IMR-90 (cell line): ENCODE measurements at regions not wholly inside any gene's neighbourhood (a gene's known extent, or its start where the extent isn't known, plus 50 kb on each side); places are given as distances from the start of the nearest gene placed in this dataset.

ENCODE experiments used
- ATAC-seq: fragments of 200-7000 bp; cut with Tn5 transposase; 2 replicates; pipeline ENCODE4 v1.9.1; 2020; ENCODE audit warnings: low read depth, mild to moderate bottlenecking, moderate library complexity
- BruUV-seq: library from RNA; stranded (reverse); fragments of 400-500 nt; replicated peaks from 2 replicates; lab custom pipeline; 2021; lab: Mats Ljungman, UMichigan
- CTCF ChIA-PET: fragments of 300-600 bp; formaldehyde crosslinking; extraction: SDS; loops from one replicate; lab custom pipeline; 2021; ENCODE audit warnings: antibody characterized with exemption; lab: Yijun Ruan, JAX
- POLR2A ChIA-PET: fragments of 300-600 bp; sonication (Branson Sonifier 250); formaldehyde crosslinking; loops from one replicate; lab custom pipeline; 2022; ENCODE audit warnings: antibody characterized with exemption; ENCODE audit not compliant: unreplicated experiment; lab: Charles Lee
- DNase-seq: peaks from one replicate; pipeline ENCODE4 v3.0.0; 2013
- H2AFZ ChIP-seq: replicated peaks from 2 replicates; pipeline ENCODE3; 2013; ENCODE audit warnings: low read length, mild to moderate bottlenecking; ENCODE audit not compliant: poor library complexity
- H2AK5ac ChIP-seq: 2 replicates; pipeline ENCODE4 v1.6.1; 2013; ENCODE audit warnings: low read depth, low read length, inconsistent platforms
- H2AK9ac ChIP-seq: replicated peaks from 2 replicates; pipeline ENCODE3; 2013; ENCODE audit warnings: mild to moderate bottlenecking, low read depth, low read length, moderate library complexity; ENCODE audit not compliant: poor library complexity
- H2BK120ac ChIP-seq: 2 replicates; pipeline ENCODE4 v1.6.1; 2013; ENCODE audit warnings: low read depth, low read length, inconsistent platforms
- H2BK15ac ChIP-seq: 3 replicates; pipeline ENCODE4 v1.6.1; 2013; ENCODE audit warnings: low read depth, low read length, inconsistent platforms
- H2BK20ac ChIP-seq: 2 replicates; pipeline ENCODE4 v1.6.1; 2013; ENCODE audit warnings: low read depth, mild to moderate bottlenecking, inconsistent platforms, low read length, moderate library complexity
- H2BK5ac ChIP-seq: 2 replicates; pipeline ENCODE4 v1.6.1; 2013; ENCODE audit warnings: mild to moderate bottlenecking, low read depth, low read length, inconsistent platforms; ENCODE audit not compliant: poor library complexity, severe bottlenecking
- H3K14ac ChIP-seq: replicated peaks from 2 replicates; pipeline ENCODE4 v1.6.1; 2013; ENCODE audit warnings: low read depth, low read length, inconsistent platforms
- H3K18ac ChIP-seq: 2 replicates; pipeline ENCODE4 v1.6.1; 2013; ENCODE audit warnings: low read depth, low read length, control low read depth
- H3K23ac ChIP-seq: 2 replicates; pipeline ENCODE4 v1.6.1; 2013; ENCODE audit warnings: low read depth, low read length, inconsistent platforms
- H3K27ac ChIP-seq: 2 replicates; pipeline ENCODE4 v1.5.1; 2013; ENCODE audit warnings: mild to moderate bottlenecking, control low read depth, low read length; ENCODE audit not compliant: insufficient read depth
- H3K27me3 ChIP-seq: 2 replicates; pipeline ENCODE4 v1.6.1; 2013; ENCODE audit warnings: low read length; ENCODE audit not compliant: control insufficient read depth, insufficient read depth
- H3K36me3 ChIP-seq: 2 replicates; pipeline ENCODE4 v1.6.1; 2013; ENCODE audit warnings: low read length, mixed read lengths; ENCODE audit not compliant: control insufficient read depth, insufficient read depth
- H3K4ac ChIP-seq: 2 replicates; pipeline ENCODE4 v1.6.1; 2013; ENCODE audit warnings: low read depth, low read length, inconsistent platforms
- H3K4me1 ChIP-seq: 2 replicates; pipeline ENCODE4 v1.6.1; 2013; ENCODE audit warnings: low read length, mixed read lengths; ENCODE audit not compliant: control insufficient read depth, insufficient read depth
- H3K4me2 ChIP-seq: 2 replicates; pipeline ENCODE4 v1.6.1; 2013; ENCODE audit warnings: low read depth, mild to moderate bottlenecking, control low read depth, low read length, moderate library complexity
- H3K4me3 ChIP-seq: 2 replicates; pipeline ENCODE4 v1.5.1; 2013; ENCODE audit warnings: low read depth, mild to moderate bottlenecking, control low read depth, low read length, moderate library complexity; ENCODE audit not compliant: insufficient read depth
- H3K56ac ChIP-seq: 2 replicates; pipeline ENCODE4 v1.6.1; 2013; ENCODE audit warnings: low read length, inconsistent platforms; ENCODE audit not compliant: insufficient read depth; ENCODE audit errors: extremely low read depth
- H3K79me1 ChIP-seq, 2 experiments: 2 replicates each; pipeline ENCODE4 v1.6.1; 2013; ENCODE audit warnings: low read length in 2 of 2, inconsistent platforms in 1 of 2, low read depth in 1 of 2
- H3K9ac ChIP-seq: 2 replicates; pipeline ENCODE4 v1.6.1; 2013; ENCODE audit warnings: low read depth, low read length, control low read depth
- H3K9me1 ChIP-seq: 2 replicates; pipeline ENCODE4 v1.6.1; 2013; ENCODE audit warnings: low read length, inconsistent platforms; ENCODE audit not compliant: insufficient read depth
- H3K9me3 ChIP-seq: 2 replicates; pipeline ENCODE4 v1.6.1; 2013; ENCODE audit warnings: low read length; ENCODE audit not compliant: control insufficient read depth, insufficient read depth
- H4K20me1 ChIP-seq: 2 replicates; pipeline ENCODE4 v1.6.1; 2013; ENCODE audit warnings: low read length, inconsistent platforms; ENCODE audit not compliant: insufficient read depth
- H4K5ac ChIP-seq: 2 replicates; pipeline ENCODE4 v1.6.1; 2013; ENCODE audit warnings: mild to moderate bottlenecking, low read depth, low read length, control low read depth
- H4K8ac ChIP-seq, 2 experiments: 2 replicates each; pipeline ENCODE4 v1.6.1; 2013; ENCODE audit warnings: low read depth in 2 of 2, low read length in 2 of 2, control low read depth in 1 of 2, inconsistent platforms in 1 of 2
- H4K91ac ChIP-seq: 2 replicates; pipeline ENCODE4 v1.6.1; 2013; ENCODE audit warnings: low read depth, low read length, inconsistent platforms; ENCODE audit not compliant: insufficient read depth
- CEBPB ChIP-seq: IDR thresholded peaks from 2 replicates; pipeline ENCODE4 v1.6.1; 2012; ENCODE audit warnings: low read depth, low read length, improper control_type of control experiment
- CHD1 ChIP-seq: IDR thresholded peaks from 2 replicates; pipeline ENCODE4 v1.6.1; 2012; ENCODE audit warnings: low read depth, low read length, improper control_type of control experiment
- CTCF ChIP-seq: conservative IDR thresholded peaks from 2 replicates; pipeline ENCODE4 v1.5.1; 2012; ENCODE audit warnings: mild to moderate bottlenecking, low read depth, low read length, improper control_type of control experiment
- MAFK ChIP-seq: IDR thresholded peaks from 2 replicates; pipeline ENCODE4 v1.6.1; 2012; ENCODE audit warnings: low read depth, low read length, improper control_type of control experiment
- MXI1 ChIP-seq: IDR thresholded peaks from 2 replicates; pipeline ENCODE4 v1.6.1; 2012; ENCODE audit warnings: low read depth, mild to moderate bottlenecking, low read length, moderate library complexity, borderline replicate concordance
- RCOR1 ChIP-seq: IDR thresholded peaks from 2 replicates; pipeline ENCODE4 v1.6.1; 2012; ENCODE audit warnings: mild to moderate bottlenecking, low read length, improper control_type of control experiment; ENCODE audit not compliant: insufficient replicate concordance
- RFX5 ChIP-seq: IDR thresholded peaks from 2 replicates; pipeline ENCODE4 v1.8.0; 2012; ENCODE audit warnings: low read depth, mild to moderate bottlenecking, low read length, moderate library complexity
- SMC3 ChIP-seq: fragments of 150-350 bp; IDR thresholded peaks from 2 replicates; pipeline ENCODE4 v1.6.1; 2016; ENCODE audit warnings: low read depth, mild to moderate bottlenecking, antibody characterized with exemption, low read length, moderate library complexity
- WGBS, 2 experiments: methylation state at CpG; one replicate each; pipeline versions ENCODE4 v1.1.5 to v1.1.7; 2013; ENCODE audit warnings: missing lambda C conversion rate in 2 of 2; ENCODE audit not compliant: insufficient read length in 1 of 2; ENCODE audit errors: extremely low coverage in 2 of 2; 5-methylcytosine and 5-hydroxymethylcytosine counted together
- dilution Hi-C: fragments of 300-500 bp; cut with HindIII; formaldehyde crosslinking; loops from one replicate; pipeline ENCODE4 v1.14.3; 2018; ENCODE audit warnings: low sequenced_read_pairs; ENCODE audit not compliant: unreplicated experiment
- in situ Hi-C: fragments of 300-500 bp; cut with MboI; formaldehyde crosslinking; loops from 3 replicates; pipeline ENCODE4 v1.14.3; 2019; ENCODE audit warnings: low sequenced_read_pairs, inconsistent platforms, mixed read lengths
- intact Hi-C: fragments of 100-400 bp; cut with micrococcal nuclease; formaldehyde crosslinking; loops from 2 replicates; pipeline ENCODE4 v1.10.0; 2022

DNA sequence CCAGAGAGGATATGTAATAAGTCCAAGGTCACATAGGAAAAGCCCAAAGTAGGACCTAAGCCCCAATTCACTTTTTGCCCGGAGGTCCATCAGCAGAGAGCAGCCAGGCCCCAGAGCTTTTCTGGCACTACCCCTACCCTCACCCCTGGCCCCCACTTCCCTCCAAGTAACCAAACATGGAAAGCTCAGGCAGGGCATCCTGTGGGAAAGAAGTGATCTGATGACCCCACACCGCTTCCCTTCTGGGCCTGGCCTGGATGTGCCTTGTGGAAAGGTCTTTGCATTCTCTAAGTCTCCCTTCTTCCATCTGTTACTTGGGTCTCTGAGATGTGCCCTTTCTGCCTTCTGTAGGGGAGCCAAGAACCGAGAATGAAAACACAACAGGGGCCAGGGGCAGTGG, 136.9 kb downstream of the TMEM132E start:
- TF ChIP-seq CTCF (no peak), CHD1 (no peak), RCOR1 (no peak), SMC3 (no peak), CEBPB (no peak), RFX5 (no peak), MXI1 (no peak), MAFK (no peak)
- Histone ChIP-seq H4K91ac (no peak overlapping the region), H2BK20ac (no peak overlapping the region), H2BK120ac (no peak overlapping the region), H2BK5ac (no peak overlapping the region), H3K27me3 (no peaks in the 10 kb centered on the region), H4K5ac (no peak overlapping the region), H3K9me1 (no peaks in the 10 kb centered on the region), H2AK9ac (no peak overlapping the region), H3K23ac (no peak overlapping the region), H3K4ac (no peak overlapping the region), H3K79me1 (no peaks in the 10 kb centered on the region), H3K56ac (no peak overlapping the region), H3K14ac (no peak overlapping the region), H3K4me2 (no peak overlapping the region), H3K9me3 (no peaks in the 10 kb centered on the region), H2AK5ac (no peak overlapping the region), H3K4me1 (no peaks in the 10 kb centered on the region), H2BK15ac (no peak overlapping the region), H2AFZ (no peak overlapping the region), H4K20me1 (no peaks in the 10 kb centered on the region), H3K4me3 (no peak overlapping the region), H3K27ac (no peak overlapping the region), H4K8ac (no peak overlapping the region), H3K9ac (no peak overlapping the region), H3K36me3 (no peaks in the 10 kb centered on the region), H3K18ac (no peak overlapping the region)
- no TSS peak for BruUV-seq
- intact Hi-C loops (no loop called here), in situ Hi-C loops (no loop called here), dilution Hi-C loops (no loop called here)
- ChIA-PET CTCF (no interaction called here), POLR2A (no interaction called here)
- no peak for DNase-seq
- no CpG with 5 or more reads among the region's 3 CpGs for WGBS, 2 experiments
- no peak for ATAC-seq
